IPS DF 6.9 (cell line): ENCODE measurements at regions not wholly inside any gene's neighbourhood (a gene's known extent, or its start where the extent isn't known, plus 50 kb on each side); places are given as distances from the start of the nearest gene placed in this dataset.

Source experiments
- DNase-seq: peaks from one replicate; pipeline ENCODE4 v3.0.0-alpha.2; 2013; ENCODE audit warnings: low read depth, low spot score
- H3K27ac ChIP-seq: one replicate; pipeline ENCODE4 v1.5.1; 2013; ENCODE audit warnings: low read length, control low read depth
- H3K27me3 ChIP-seq: 2 replicates; pipeline ENCODE4 v1.6.1; 2013; ENCODE audit warnings: mild to moderate bottlenecking, low read length; ENCODE audit not compliant: control insufficient read depth, insufficient read depth
- H3K36me3 ChIP-seq: 2 replicates; pipeline ENCODE4 v1.6.1; 2013; ENCODE audit warnings: low read length; ENCODE audit not compliant: control insufficient read depth, insufficient read depth
- H3K4me1 ChIP-seq: 2 replicates; pipeline ENCODE4 v1.6.1; 2013; ENCODE audit warnings: low read length; ENCODE audit not compliant: control insufficient read depth, insufficient read depth
- H3K4me3 ChIP-seq: 2 replicates; pipeline ENCODE4 v1.5.1; 2013; ENCODE audit warnings: mild to moderate bottlenecking, low read length
- H3K9me3 ChIP-seq: 2 replicates; pipeline ENCODE4 v1.6.1; 2013; ENCODE audit warnings: low read length, inconsistent platforms; ENCODE audit not compliant: control insufficient read depth, insufficient read depth
- WGBS: extraction: QIAGEN DNeasy Blood & Tissue Kit; methylation state at CpG from one replicate; pipeline ENCODE4 v1.1.7; 2013; ENCODE audit warnings: mixed read lengths, missing lambda C conversion rate; ENCODE audit not compliant: insufficient read length, insufficient coverage; 5-methylcytosine and 5-hydroxymethylcytosine counted together

GRCh38 chr2:126372406-126372805, 283.6 kb upstream of the GYPC start:
- no peak overlapping the region for H3K27ac ChIP-seq
- WGBS, result no CpG with 5 or more reads among the region's 4 CpGs
- H3K27me3 ChIP-seq, result no peaks in the 10 kb centered on the region
- DNase-seq, result no peak
- no peaks in the 10 kb centered on the region; the same call in 1 of the 2 replicates for H3K4me1 ChIP-seq
- no peaks in the 10 kb centered on the region for H3K9me3 ChIP-seq
- H3K36me3 ChIP-seq, result no peaks in the 10 kb centered on the region
- H3K4me3 ChIP-seq, result no peak overlapping the region

- DNase-seq, result no peak
- WGBS, result no CpG with 5 or more reads among the region's 1 CpG
- H3K36me3 ChIP-seq, result no peaks in the 10 kb centered on the region
- no peak overlapping the region for H3K4me3 ChIP-seq
- H3K4me1 ChIP-seq, result no peaks in the 10 kb centered on the region; the same call in none of the 2 replicates
- no peak overlapping the region for H3K27ac ChIP-seq
- no peaks in the 10 kb centered on the region for H3K9me3 ChIP-seq
- no peaks in the 10 kb centered on the region for H3K27me3 ChIP-seq
Observed at GRCh38 chr2:126378176-126378575, 277.8 kb upstream of the GYPC start.

- WGBS, result no CpG with 5 or more reads among the region's 8 CpGs
- H3K36me3 ChIP-seq, result no peaks in the 10 kb centered on the region
Observed at GRCh38 chr2:126381091-126381490, 274.9 kb upstream of the GYPC start.

GRCh38 chr2:126382998-126383397, 273.0 kb upstream of the GYPC start:
- no peak overlapping the region for H3K27ac ChIP-seq
- no peaks in the 10 kb centered on the region for H3K27me3 ChIP-seq
- H3K36me3 ChIP-seq, result no peaks in the 10 kb centered on the region
- H3K4me1 ChIP-seq, result no peaks in the 10 kb centered on the region; the same call in 1 of the 2 replicates
- no CpG with 5 or more reads among the region's 5 CpGs for WGBS
- H3K4me3 ChIP-seq, result no peak overlapping the region
- H3K9me3 ChIP-seq, result no peaks in the 10 kb centered on the region
- no peak for DNase-seq

More at GRCh38 chr2:126381091-126381490, 274.9 kb upstream of the GYPC start:
- H3K4me1 ChIP-seq, result no peaks in the 10 kb centered on the region; the same call in 1 of the 2 replicates
- no peaks in the 10 kb centered on the region for H3K27me3 ChIP-seq
- H3K4me3 ChIP-seq, result no peak overlapping the region
- H3K9me3 ChIP-seq, result no peaks in the 10 kb centered on the region
- no peak for DNase-seq
- H3K27ac ChIP-seq, result no peak overlapping the region

GRCh38 chr2:126383800-126384199, 272.2 kb upstream of the GYPC start:
- no peaks in the 10 kb centered on the region for H3K36me3 ChIP-seq
- H3K9me3 ChIP-seq, result no peaks in the 10 kb centered on the region
- H3K4me1 ChIP-seq, result no peaks in the 10 kb centered on the region; the same call in 1 of the 2 replicates
- no peaks in the 10 kb centered on the region for H3K27me3 ChIP-seq
- H3K4me3 ChIP-seq, result no peak overlapping the region
- DNase-seq, result no peak
- H3K27ac ChIP-seq, result no peak overlapping the region

- no peak for DNase-seq
- H3K9me3 ChIP-seq, result no peaks in the 10 kb centered on the region
- no peak overlapping the region for H3K27ac ChIP-seq
- H3K4me3 ChIP-seq, result no peak overlapping the region
- no peaks in the 10 kb centered on the region for H3K27me3 ChIP-seq
- no peaks in the 10 kb centered on the region for H3K36me3 ChIP-seq
- H3K4me1 ChIP-seq, result no peaks in the 10 kb centered on the region; the same call in 1 of the 2 replicates
Observed at GRCh38 chr2:126385441-126385840, 270.5 kb upstream of the GYPC start.

GRCh38 chr2:126385983-126386382, 270.0 kb upstream of the GYPC start:
- no peaks in the 10 kb centered on the region for H3K36me3 ChIP-seq
- no peak overlapping the region for H3K4me3 ChIP-seq
- H3K27ac ChIP-seq, result no peak overlapping the region
- no peak for DNase-seq
- H3K9me3 ChIP-seq, result no peaks in the 10 kb centered on the region
- H3K27me3 ChIP-seq, result no peaks in the 10 kb centered on the region
- no peaks in the 10 kb centered on the region; the same call in 1 of the 2 replicates for H3K4me1 ChIP-seq

GRCh38 chr2:126389446-126389845, 266.5 kb upstream of the GYPC start:
- WGBS, result no CpG with 5 or more reads among the region's 1 CpG
- Histone ChIP-seq H3K4me3 (no peak overlapping the region), H3K4me1 (no peaks in the 10 kb centered on the region), H3K9me3 (no peaks in the 10 kb centered on the region), H3K27ac (no peak overlapping the region), H3K36me3 (no peaks in the 10 kb centered on the region), H3K27me3 (no peaks in the 10 kb centered on the region)
- no peak for DNase-seq

- Histone ChIP-seq H3K4me3 (no peak overlapping the region), H3K9me3 (no peaks in the 10 kb centered on the region), H3K36me3 (no peaks in the 10 kb centered on the region), H3K4me1 (no peaks in the 10 kb centered on the region), H3K27me3 (no peaks in the 10 kb centered on the region), H3K27ac (no peak overlapping the region)
- no peak for DNase-seq
- no CpG with 5 or more reads among the region's 2 CpGs for WGBS
Observed at GRCh38 chr2:126392889-126393288, 263.1 kb upstream of the GYPC start.

- H3K36me3 ChIP-seq, result no peaks in the 10 kb centered on the region
- no CpG with 5 or more reads among the region's 2 CpGs for WGBS
- H3K27ac ChIP-seq, result no peak overlapping the region
- H3K4me3 ChIP-seq, result no peak overlapping the region
- no peaks in the 10 kb centered on the region for H3K27me3 ChIP-seq
- no peaks in the 10 kb centered on the region for H3K4me1 ChIP-seq
- H3K9me3 ChIP-seq, result no peaks in the 10 kb centered on the region
- DNase-seq, result no peak
Observed at GRCh38 chr2:126399001-126399400, 257.0 kb upstream of the GYPC start.

- no peak for DNase-seq
- no CpG with 5 or more reads among the region's 5 CpGs for WGBS
- no peaks in the 10 kb centered on the region for H3K4me1 ChIP-seq
- H3K9me3 ChIP-seq, result no peaks in the 10 kb centered on the region
- no peaks in the 10 kb centered on the region for H3K27me3 ChIP-seq
- H3K4me3 ChIP-seq, result no peak overlapping the region
- no peaks in the 10 kb centered on the region for H3K36me3 ChIP-seq
- no peak overlapping the region for H3K27ac ChIP-seq
Observed at GRCh38 chr2:126403039-126403628, 252.8 kb upstream of the GYPC start.
